ENCODE measurements at regions not wholly inside any gene's neighbourhood (a gene's known extent, or its start where the extent isn't known, plus 50 kb on each side); places are given as distances from the start of the nearest gene placed in this dataset.

- no peak for TF ChIP-seq TBP (CRISPR knock-in tag; IDR thresholded peaks at IDR 0.05)
- TF ChIP-seq PREB (CRISPR knock-in tag; IDR thresholded peaks at IDR 0.05), result no peak
- TF ChIP-seq CTCF (CRISPR knock-in tag; IDR thresholded peaks at IDR 0.05), result no peak
- TF ChIP-seq YY1 (IDR thresholded peaks at IDR 0.05; ENCODE audit: insufficient read depth, insufficient replicate concordance, low read depth, low read length), result no peak
- TF ChIP-seq CBFB (CRISPR knock-in tag; IDR thresholded peaks at IDR 0.05), result no peak
- no peak for TF ChIP-seq RAD51 (IDR thresholded peaks at IDR 0.05; ENCODE audit: borderline replicate concordance)
- no peak for TF ChIP-seq POLR2AphosphoS5 (IDR thresholded peaks at IDR 0.05; ENCODE audit: low read depth, low read length)
- TF ChIP-seq JUND (CRISPR knock-in tag; IDR thresholded peaks at IDR 0.05), result no peak
- no peak for TF ChIP-seq ZFP36L1 (CRISPR knock-in tag; IDR thresholded peaks at IDR 0.05)
- no peak for TF ChIP-seq AFF4 (CRISPR knock-in tag; IDR thresholded peaks at IDR 0.05)
These were observed 610.5 kb upstream of the MAN1A1 start for GRCh38 chr6:119960036-119960435.
